ENCODE measurements at regions not wholly inside any gene's neighbourhood (a gene's known extent, or its start where the extent isn't known, plus 50 kb on each side); places are given as distances from the start of the nearest gene placed in this dataset.

GRCh38 chr11:19539861-19540260 is 172.8 kb upstream of the NAV2 start:
- TF ChIP-seq CTCF (IDR thresholded peaks at IDR 0.05; ENCODE audit: insufficient read depth, low read depth, low read length) (no peak), EZH2 (IDR thresholded peaks at IDR 0.05; ENCODE audit: insufficient read depth, low read length) (no peak)
